Neural progenitor cell (in vitro differentiated cells): ENCODE measurements at regions not wholly inside any gene's neighbourhood (a gene's known extent, or its start where the extent isn't known, plus 50 kb on each side); places are given as distances from the start of the nearest gene placed in this dataset.

ENCODE experiments used
- CTCF ChIP-seq: fragments of 200-600 bp; sonication (generic); IDR thresholded peaks from 2 replicates; pipeline ENCODE4 v1.5.1; 2017; ENCODE audit warnings: antibody characterized with exemption, mild to moderate bottlenecking
- EZH2 ChIP-seq: fragments of 200-600 bp; sonication (generic); IDR thresholded peaks from 2 replicates; pipeline ENCODE4 v1.6.1; 2017; ENCODE audit warnings: antibody characterized with exemption, mild to moderate bottlenecking, moderate library complexity

GRCh38 chr12:89827592-89827991 is 119.0 kb upstream of the ATP2B1 start:
- no peak for TF ChIP-seq CTCF
- TF ChIP-seq EZH2 = no peak
